A549 (cell line): ENCODE measurements at regions not wholly inside any gene's neighbourhood (a gene's known extent, or its start where the extent isn't known, plus 50 kb on each side); places are given as distances from the start of the nearest gene placed in this dataset.
"Not testable (repeated sequence)": the region's sequence is repeated elsewhere in the genome, so short reads cannot be mapped to it uniquely, and the experiment has no call there.

Source experiments
- BCL3 ChIP-seq: fragments of >200 bp; sonication (Bioruptor Twin); formaldehyde crosslinking; IDR thresholded peaks from 3 replicates; pipeline ENCODE4 v1.6.1; 2016
- CBX2 ChIP-seq: fragments of 200-600 bp; sonication (generic); IDR thresholded peaks from 2 replicates; pipeline ENCODE4 v1.6.1; 2016; ENCODE audit warnings: low read depth, mild to moderate bottlenecking, borderline replicate concordance
- CTCF ChIP-seq: fragments of >200 bp; sonication (Bioruptor Twin); formaldehyde crosslinking; IDR thresholded peaks from 3 replicates; pipeline ENCODE4 v1.5.1; 2016
- JUNB ChIP-seq: fragments of >200 bp; sonication (Bioruptor Twin); formaldehyde crosslinking; IDR thresholded peaks from 2 replicates; pipeline ENCODE4 v1.6.1; 2016
- KDM1A ChIP-seq: fragments of 200-600 bp; sonication (generic); IDR thresholded peaks from 2 replicates; pipeline ENCODE4 v1.6.1; 2016; ENCODE audit warnings: low read depth, mild to moderate bottlenecking
- MAX ChIP-seq: IDR thresholded peaks from 2 replicates; pipeline ENCODE4 v1.6.1; 2012
- NFE2L2 ChIP-seq: fragments of 150-350 bp; conservative IDR thresholded peaks from 2 replicates; pipeline ENCODE4 v1.6.1; 2014; ENCODE audit warnings: low read length
- RCOR1 ChIP-seq: fragments of 150-350 bp; IDR thresholded peaks from 2 replicates; pipeline ENCODE4 v1.6.1; 2014; ENCODE audit warnings: antibody characterized with exemption, low read length, low read depth

- not testable (repeated sequence) for TF ChIP-seq NFE2L2, JUNB, BCL3, KDM1A, MAX, CBX2, RCOR1, CTCF
Measured at GRCh38 chr1:121086249-121086648, 97.9 kb downstream of the FAM72B start.
